ENCODE measurements at regions not wholly inside any gene's neighbourhood (a gene's known extent, or its start where the extent isn't known, plus 50 kb on each side); places are given as distances from the start of the nearest gene placed in this dataset.

DNA sequence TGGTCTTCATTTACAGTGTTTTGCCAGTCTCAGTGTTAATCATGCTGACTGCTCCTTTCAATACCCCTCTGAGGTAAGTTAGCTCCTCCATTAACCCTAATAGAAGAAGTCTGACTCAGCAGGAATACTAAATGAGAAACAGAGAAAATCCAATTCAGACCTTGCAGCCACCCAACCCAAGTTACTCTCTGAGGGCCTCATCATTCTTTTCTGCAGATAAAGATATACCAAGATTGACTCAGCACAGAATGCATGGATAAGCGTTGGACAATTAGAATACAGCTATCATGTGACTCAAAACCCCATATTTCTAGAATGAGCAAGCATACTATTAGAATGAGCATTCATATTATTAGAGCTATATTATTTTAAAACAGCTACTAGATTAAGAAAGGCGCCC, 389.1 kb upstream of the SGO1 start:
- no peaks in the 10 kb centered on the region for H4K20me1 ChIP-seq (ENCODE audit: insufficient read depth)
- no peaks in the 10 kb centered on the region for H3K27me3 ChIP-seq (ENCODE audit: insufficient read depth, low read depth, low read length)
- peak overlapping the region; percentile 18 for H3K4me2 ChIP-seq (ENCODE audit: low read length)
- H3K9me3 ChIP-seq (ENCODE audit: low read length), result no peaks in the 10 kb centered on the region
- no peak overlapping the region for H3K9ac ChIP-seq (ENCODE audit: low read length)
- H3K27ac ChIP-seq (ENCODE audit: low read length), result peak overlapping the region; percentile 47
- no peaks in the 10 kb centered on the region for H3F3A ChIP-seq (ENCODE audit: insufficient read depth, low read length, poor library complexity, severe bottlenecking)
- no peak overlapping the region for H2AFZ ChIP-seq (ENCODE audit: low read depth, low read length)
- H3K79me2 ChIP-seq (replicated peaks; ENCODE audit: insufficient read depth, low read length), result no peaks in the 10 kb centered on the region
- H3K36me3 ChIP-seq (ENCODE audit: insufficient read depth, low read length), result no peaks in the 10 kb centered on the region
- TF ChIP-seq POLR2AphosphoS5 (IDR thresholded peaks at IDR 0.05) (no peak), MXI1 (conservative IDR thresholded peaks at IDR 0.05; ENCODE audit: poor library complexity, severe bottlenecking) (no peak), EP300 (conservative IDR thresholded peaks at IDR 0.05; ENCODE audit: poor library complexity, severe bottlenecking) (no peak), EZH2 (IDR thresholded peaks at IDR 0.05; ENCODE audit: borderline replicate concordance, insufficient read depth, low read length, poor library complexity, severe bottlenecking) (no peak), TAF1 (IDR thresholded peaks at IDR 0.05; ENCODE audit: low read depth) (no peak), SMC3 (conservative IDR thresholded peaks at IDR 0.05; ENCODE audit: poor library complexity) (no peak), RAD21 (conservative IDR thresholded peaks at IDR 0.05) (no peak)
- TF ChIP-seq, protein P1, sequence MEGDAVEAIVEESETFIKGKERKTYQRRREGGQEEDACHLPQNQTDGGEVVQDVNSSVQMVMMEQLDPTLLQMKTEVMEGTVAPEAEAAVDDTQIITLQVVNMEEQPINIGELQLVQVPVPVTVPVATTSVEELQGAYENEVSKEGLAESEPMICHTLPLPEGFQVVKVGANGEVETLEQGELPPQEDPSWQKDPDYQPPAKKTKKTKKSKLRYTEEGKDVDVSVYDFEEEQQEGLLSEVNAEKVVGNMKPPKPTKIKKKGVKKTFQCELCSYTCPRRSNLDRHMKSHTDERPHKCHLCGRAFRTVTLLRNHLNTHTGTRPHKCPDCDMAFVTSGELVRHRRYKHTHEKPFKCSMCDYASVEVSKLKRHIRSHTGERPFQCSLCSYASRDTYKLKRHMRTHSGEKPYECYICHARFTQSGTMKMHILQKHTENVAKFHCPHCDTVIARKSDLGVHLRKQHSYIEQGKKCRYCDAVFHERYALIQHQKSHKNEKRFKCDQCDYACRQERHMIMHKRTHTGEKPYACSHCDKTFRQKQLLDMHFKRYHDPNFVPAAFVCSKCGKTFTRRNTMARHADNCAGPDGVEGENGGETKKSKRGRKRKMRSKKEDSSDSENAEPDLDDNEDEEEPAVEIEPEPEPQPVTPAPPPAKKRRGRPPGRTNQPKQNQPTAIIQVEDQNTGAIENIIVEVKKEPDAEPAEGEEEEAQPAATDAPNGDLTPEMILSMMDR (IDR thresholded peaks at IDR 0.05; ENCODE audit: poor library complexity, severe bottlenecking), result no peak
- TF ChIP-seq, protein P2, sequence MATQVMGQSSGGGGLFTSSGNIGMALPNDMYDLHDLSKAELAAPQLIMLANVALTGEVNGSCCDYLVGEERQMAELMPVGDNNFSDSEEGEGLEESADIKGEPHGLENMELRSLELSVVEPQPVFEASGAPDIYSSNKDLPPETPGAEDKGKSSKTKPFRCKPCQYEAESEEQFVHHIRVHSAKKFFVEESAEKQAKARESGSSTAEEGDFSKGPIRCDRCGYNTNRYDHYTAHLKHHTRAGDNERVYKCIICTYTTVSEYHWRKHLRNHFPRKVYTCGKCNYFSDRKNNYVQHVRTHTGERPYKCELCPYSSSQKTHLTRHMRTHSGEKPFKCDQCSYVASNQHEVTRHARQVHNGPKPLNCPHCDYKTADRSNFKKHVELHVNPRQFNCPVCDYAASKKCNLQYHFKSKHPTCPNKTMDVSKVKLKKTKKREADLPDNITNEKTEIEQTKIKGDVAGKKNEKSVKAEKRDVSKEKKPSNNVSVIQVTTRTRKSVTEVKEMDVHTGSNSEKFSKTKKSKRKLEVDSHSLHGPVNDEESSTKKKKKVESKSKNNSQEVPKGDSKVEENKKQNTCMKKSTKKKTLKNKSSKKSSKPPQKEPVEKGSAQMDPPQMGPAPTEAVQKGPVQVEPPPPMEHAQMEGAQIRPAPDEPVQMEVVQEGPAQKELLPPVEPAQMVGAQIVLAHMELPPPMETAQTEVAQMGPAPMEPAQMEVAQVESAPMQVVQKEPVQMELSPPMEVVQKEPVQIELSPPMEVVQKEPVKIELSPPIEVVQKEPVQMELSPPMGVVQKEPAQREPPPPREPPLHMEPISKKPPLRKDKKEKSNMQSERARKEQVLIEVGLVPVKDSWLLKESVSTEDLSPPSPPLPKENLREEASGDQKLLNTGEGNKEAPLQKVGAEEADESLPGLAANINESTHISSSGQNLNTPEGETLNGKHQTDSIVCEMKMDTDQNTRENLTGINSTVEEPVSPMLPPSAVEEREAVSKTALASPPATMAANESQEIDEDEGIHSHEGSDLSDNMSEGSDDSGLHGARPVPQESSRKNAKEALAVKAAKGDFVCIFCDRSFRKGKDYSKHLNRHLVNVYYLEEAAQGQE (IDR thresholded peaks at IDR 0.05; ENCODE audit: borderline replicate concordance), result no peak
- H3K9me2 ChIP-seq (ENCODE audit: insufficient read depth, low read length), result no peaks in the 10 kb centered on the region
- H3K4me3 ChIP-seq (ENCODE audit: low read length), result no peak overlapping the region

DNA sequence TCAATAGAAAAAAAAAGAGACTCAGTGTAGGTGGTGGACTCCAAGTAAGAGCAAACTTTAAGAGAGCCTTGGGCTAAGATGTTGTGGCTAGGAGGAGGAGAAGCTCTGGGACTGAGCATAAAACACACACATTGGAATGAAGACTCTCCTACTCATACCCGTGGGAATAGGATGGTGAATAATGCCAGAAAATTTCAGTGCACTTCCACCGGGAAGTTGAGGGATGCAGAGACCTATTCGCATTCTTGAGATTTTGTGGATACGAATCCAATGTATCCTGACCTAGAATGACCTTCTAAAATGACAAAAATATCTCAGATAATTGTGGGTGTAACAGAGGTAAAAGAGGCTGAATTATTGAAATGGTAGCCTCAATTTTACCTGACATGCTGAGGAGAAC, 388.7 kb upstream of the SGO1 start:
- no peaks in the 10 kb centered on the region for H3K79me2 ChIP-seq (replicated peaks; ENCODE audit: insufficient read depth, low read length)
- H4K20me1 ChIP-seq (ENCODE audit: insufficient read depth), result no peaks in the 10 kb centered on the region
- H3K9ac ChIP-seq (ENCODE audit: low read length), result no peak overlapping the region
- no peaks in the 10 kb centered on the region for H3K36me3 ChIP-seq (ENCODE audit: insufficient read depth, low read length)
- no peaks in the 10 kb centered on the region for H3K27me3 ChIP-seq (ENCODE audit: insufficient read depth, low read depth, low read length)
- no peak for TF ChIP-seq MXI1 (conservative IDR thresholded peaks at IDR 0.05; ENCODE audit: poor library complexity, severe bottlenecking)
- TF ChIP-seq EZH2 (IDR thresholded peaks at IDR 0.05; ENCODE audit: borderline replicate concordance, insufficient read depth, low read length, poor library complexity, severe bottlenecking), result no peak
- TF ChIP-seq SMC3 (conservative IDR thresholded peaks at IDR 0.05; ENCODE audit: poor library complexity), result no peak
- TF ChIP-seq TAF1 (IDR thresholded peaks at IDR 0.05; ENCODE audit: low read depth), result no peak
- TF ChIP-seq EP300 (conservative IDR thresholded peaks at IDR 0.05; ENCODE audit: poor library complexity, severe bottlenecking), result no peak
- no peak for TF ChIP-seq POLR2AphosphoS5 (IDR thresholded peaks at IDR 0.05)
- TF ChIP-seq RAD21 (conservative IDR thresholded peaks at IDR 0.05), result no peak
- TF ChIP-seq, protein P2 (IDR thresholded peaks at IDR 0.05; ENCODE audit: borderline replicate concordance), result no peak
- TF ChIP-seq, protein P1 (IDR thresholded peaks at IDR 0.05; ENCODE audit: poor library complexity, severe bottlenecking), result no peak
- no peaks in the 10 kb centered on the region for H3K9me2 ChIP-seq (ENCODE audit: insufficient read depth, low read length)
- H3K4me3 ChIP-seq (ENCODE audit: low read length), result no peak overlapping the region
- H3K4me2 ChIP-seq (ENCODE audit: low read length), result no peak overlapping the region
- H3F3A ChIP-seq (ENCODE audit: insufficient read depth, low read length, poor library complexity, severe bottlenecking), result no peaks in the 10 kb centered on the region
- no peaks in the 10 kb centered on the region for H3K9me3 ChIP-seq (ENCODE audit: low read length)
- H2AFZ ChIP-seq (ENCODE audit: low read depth, low read length), result no peak overlapping the region
- H3K27ac ChIP-seq (ENCODE audit: low read length), result no peak overlapping the region

All from neural cell (in vitro differentiated cells).